ENCODE measurements at regions not wholly inside any gene's neighbourhood (a gene's known extent, or its start where the extent isn't known, plus 50 kb on each side); places are given as distances from the start of the nearest gene placed in this dataset.
"Not testable (repeated sequence)": the region's sequence is repeated elsewhere in the genome, so short reads cannot be mapped to it uniquely, and the experiment has no call there.

GRCh38 chr4:188719794-188720193 lies 580.6 kb downstream of the TRIML1 start:
- DNase-seq (ENCODE audit: extremely low read depth in 1 of 2, low read depth in 1 of 2): no peak

- no peak for DNase-seq (ENCODE audit: extremely low read depth in 1 of 2, low read depth in 1 of 2)
These were observed 583.7 kb downstream of the TRIML1 start for GRCh38 chr4:188722911-188723310.

GRCh38 chr4:188727746-188728145 lies 588.5 kb downstream of the TRIML1 start:
- no peak for DNase-seq (ENCODE audit: extremely low read depth in 1 of 2, low read depth in 1 of 2)

GRCh38 chr4:188728359-188728758 lies 589.1 kb downstream of the TRIML1 start:
- DNase-seq (ENCODE audit: extremely low read depth in 1 of 2, low read depth in 1 of 2): no peak

GRCh38 chr4:188732131-188732530 lies 592.9 kb downstream of the TRIML1 start:
- DNase-seq (ENCODE audit: extremely low read depth in 1 of 2, low read depth in 1 of 2): no peak

GRCh38 chr4:188735082-188735481 lies 595.8 kb downstream of the TRIML1 start:
- no peak for DNase-seq (ENCODE audit: extremely low read depth in 1 of 2, low read depth in 1 of 2)

GRCh38 chr4:188737251-188738002 lies 598.2 kb downstream of the TRIML1 start:
- no peak for DNase-seq (ENCODE audit: extremely low read depth in 1 of 2, low read depth in 1 of 2)

GRCh38 chr4:188738290-188738689 lies 599.0 kb downstream of the TRIML1 start:
- DNase-seq (ENCODE audit: extremely low read depth in 1 of 2, low read depth in 1 of 2): not testable (repeated sequence)

GRCh38 chr4:188740172-188740571 lies 600.9 kb downstream of the TRIML1 start:
- DNase-seq (ENCODE audit: extremely low read depth in 1 of 2, low read depth in 1 of 2): not testable (repeated sequence)

GRCh38 chr4:188740791-188741190 lies 601.5 kb downstream of the TRIML1 start:
- not testable (repeated sequence) for DNase-seq (ENCODE audit: extremely low read depth in 1 of 2, low read depth in 1 of 2)

- DNase-seq (ENCODE audit: extremely low read depth in 1 of 2, low read depth in 1 of 2): no peak
These were observed 615.2 kb downstream of the TRIML1 start for GRCh38 chr4:188754372-188755002.

GRCh38 chr4:188767496-188767895 lies 628.3 kb downstream of the TRIML1 start:
- no peak for DNase-seq (ENCODE audit: extremely low read depth in 1 of 2, low read depth in 1 of 2)

- DNase-seq (ENCODE audit: extremely low read depth in 1 of 2, low read depth in 1 of 2): no peak
These were observed 639.7 kb downstream of the TRIML1 start for GRCh38 chr4:188778905-188779304.

- DNase-seq (ENCODE audit: extremely low read depth in 1 of 2, low read depth in 1 of 2): no peak
These were observed 640.3 kb downstream of the TRIML1 start for GRCh38 chr4:188779581-188779980.

- DNase-seq (ENCODE audit: extremely low read depth in 1 of 2, low read depth in 1 of 2): no peak
These were observed 640.8 kb downstream of the TRIML1 start for GRCh38 chr4:188780028-188780427.

GRCh38 chr4:188780686-188781085 lies 641.4 kb downstream of the TRIML1 start:
- no peak for DNase-seq (ENCODE audit: extremely low read depth in 1 of 2, low read depth in 1 of 2)

GRCh38 chr4:188781655-188782054 lies 642.4 kb downstream of the TRIML1 start:
- DNase-seq (ENCODE audit: extremely low read depth in 1 of 2, low read depth in 1 of 2): no peak

GRCh38 chr4:188783175-188783574 lies 643.9 kb downstream of the TRIML1 start:
- DNase-seq (ENCODE audit: extremely low read depth in 1 of 2, low read depth in 1 of 2): no peak

GRCh38 chr4:188783606-188784160 lies 644.4 kb downstream of the TRIML1 start:
- no peak for DNase-seq (ENCODE audit: extremely low read depth in 1 of 2, low read depth in 1 of 2)

- DNase-seq (ENCODE audit: extremely low read depth in 1 of 2, low read depth in 1 of 2): not testable (repeated sequence)
These were observed 657.4 kb downstream of the TRIML1 start for GRCh38 chr4:188796600-188796999.

- not testable (repeated sequence) for DNase-seq (ENCODE audit: extremely low read depth in 1 of 2, low read depth in 1 of 2)
These were observed 657.8 kb downstream of the TRIML1 start for GRCh38 chr4:188797011-188797410.

- DNase-seq (ENCODE audit: extremely low read depth in 1 of 2, low read depth in 1 of 2): no peak
These were observed 665.6 kb downstream of the TRIML1 start for GRCh38 chr4:188804861-188805260.
